Neural progenitor cell (in vitro differentiated cells): ENCODE measurements at regions not wholly inside any gene's neighbourhood (a gene's known extent, or its start where the extent isn't known, plus 50 kb on each side); places are given as distances from the start of the nearest gene placed in this dataset.

Experiments
- EZH2 ChIP-seq: fragments of 200-600 bp; sonication (generic); IDR thresholded peaks from 2 replicates; pipeline ENCODE4 v1.6.1; 2017; ENCODE audit warnings: antibody characterized with exemption, mild to moderate bottlenecking, moderate library complexity
- TF ChIP-seq, protein P1 (sequence below): fragments of 200-600 bp; sonication (generic); IDR thresholded peaks from 2 replicates; pipeline ENCODE4 v1.5.1; 2017; ENCODE audit warnings: antibody characterized with exemption, mild to moderate bottlenecking

DNA sequence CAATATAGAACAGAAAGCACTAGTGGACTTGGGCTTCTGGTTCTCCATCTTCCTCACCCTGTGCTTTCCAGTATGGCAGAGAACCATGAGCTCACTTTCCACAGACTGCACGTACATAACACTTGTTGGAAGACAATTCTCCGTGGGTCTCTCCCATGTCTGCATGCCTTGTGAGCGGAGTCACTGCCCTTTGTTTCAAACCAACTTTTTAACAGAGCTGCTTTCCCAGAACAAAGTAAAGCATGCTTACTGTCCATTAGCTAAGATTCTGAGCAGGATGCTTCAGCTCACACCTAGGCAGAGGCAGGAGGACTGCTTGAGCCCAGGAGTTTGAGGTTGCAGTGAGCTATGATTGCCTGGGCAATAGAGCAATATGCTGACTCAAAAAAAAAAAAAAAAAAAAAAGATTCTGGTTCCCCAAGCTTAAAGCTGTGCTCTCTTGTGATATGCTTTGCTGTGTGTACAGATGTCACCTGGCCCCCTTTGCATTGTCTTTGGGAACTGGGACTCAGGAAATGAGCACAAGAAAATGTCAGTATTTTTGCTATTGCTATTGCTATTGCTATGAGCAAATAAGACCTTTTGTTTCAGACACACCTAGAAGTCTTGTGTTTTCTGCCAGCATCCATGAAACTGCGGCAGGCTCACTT, 54.6 kb upstream of the PTGR2 start:
- TF ChIP-seq, protein P1, sequence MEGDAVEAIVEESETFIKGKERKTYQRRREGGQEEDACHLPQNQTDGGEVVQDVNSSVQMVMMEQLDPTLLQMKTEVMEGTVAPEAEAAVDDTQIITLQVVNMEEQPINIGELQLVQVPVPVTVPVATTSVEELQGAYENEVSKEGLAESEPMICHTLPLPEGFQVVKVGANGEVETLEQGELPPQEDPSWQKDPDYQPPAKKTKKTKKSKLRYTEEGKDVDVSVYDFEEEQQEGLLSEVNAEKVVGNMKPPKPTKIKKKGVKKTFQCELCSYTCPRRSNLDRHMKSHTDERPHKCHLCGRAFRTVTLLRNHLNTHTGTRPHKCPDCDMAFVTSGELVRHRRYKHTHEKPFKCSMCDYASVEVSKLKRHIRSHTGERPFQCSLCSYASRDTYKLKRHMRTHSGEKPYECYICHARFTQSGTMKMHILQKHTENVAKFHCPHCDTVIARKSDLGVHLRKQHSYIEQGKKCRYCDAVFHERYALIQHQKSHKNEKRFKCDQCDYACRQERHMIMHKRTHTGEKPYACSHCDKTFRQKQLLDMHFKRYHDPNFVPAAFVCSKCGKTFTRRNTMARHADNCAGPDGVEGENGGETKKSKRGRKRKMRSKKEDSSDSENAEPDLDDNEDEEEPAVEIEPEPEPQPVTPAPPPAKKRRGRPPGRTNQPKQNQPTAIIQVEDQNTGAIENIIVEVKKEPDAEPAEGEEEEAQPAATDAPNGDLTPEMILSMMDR: no peak
- TF ChIP-seq EZH2: no peak
